Left lung (tissue), 4 donors: ENCODE measurements at regions not wholly inside any gene's neighbourhood (a gene's known extent, or its start where the extent isn't known, plus 50 kb on each side); places are given as distances from the start of the nearest gene placed in this dataset.

Experiments
- ATAC-seq: fragments of 200-7000 bp; cut with Tn5 transposase; one replicate; pipeline ENCODE4 v1.9.1; 2020; ENCODE audit warnings: moderate library complexity
- DNase-seq, 4 donors: peaks; one replicate each; pipeline ENCODE4 v3.0.0-alpha.2; 2013 to 2020
- H3K27ac ChIP-seq, 2 donors: fragments of 200-600 bp; sonication (generic) in 1 of 2; one replicate each; pipeline versions ENCODE4 v1.5.0 to v1.8.0; 2020 to 2021
- H3K27me3 ChIP-seq, 2 donors: fragments of 200-600 bp; sonication (generic) in 1 of 2; one replicate each; pipeline versions ENCODE4 v1.5.0 to v1.8.0; 2020 to 2021
- H3K36me3 ChIP-seq, 2 donors: fragments of 200-600 bp; sonication (generic) in 1 of 2; one replicate each; pipeline versions ENCODE4 v1.5.0 to v1.8.0; 2020 to 2021
- H3K4me1 ChIP-seq, 2 donors: fragments of 200-600 bp; one replicate each; pipeline ENCODE4 v1.8.0; 2021
- H3K4me3 ChIP-seq, 2 donors: fragments of 200-600 bp; sonication (generic) in 1 of 2; one replicate each; pipeline versions ENCODE4 v1.5.0 to v1.8.0; 2020 to 2021; ENCODE audit warnings: mild to moderate bottlenecking in 1 of 2
- H3K9me3 ChIP-seq, 2 donors: fragments of 200-600 bp; sonication (generic) in 1 of 2; one replicate each; pipeline versions ENCODE4 v1.5.0 to v1.8.0; 2020 to 2021
- CTCF ChIP-seq, 2 donors: fragments of 200-600 bp; sonication (generic) in 1 of 2; IDR thresholded peaks; one replicate each; pipeline versions ENCODE4 v1.5.0 to v1.8.0; 2021; ENCODE audit warnings: antibody characterized with exemption in 2 of 2
- intact Hi-C, 2 donors: fragments of 100-400 bp; cut with DNase I; formaldehyde crosslinking; loops; one replicate each; pipeline versions ENCODE4 v1.11.2 to v1.14.2; 2022
- donor health status: DM: no; HTN: yes; CAD: no.
- donor health status: DM: no; HTN: no; CAD: no.

- intact Hi-C loops = no loop called here
- H3K27ac ChIP-seq = no peak overlapping the region
- H3K4me3 ChIP-seq = no peak overlapping the region
- TF ChIP-seq CTCF (IDR thresholded peaks at IDR 0.05) = no peak
- H3K9me3 ChIP-seq = no peaks in the 10 kb centered on the region
- H3K36me3 ChIP-seq = no peaks in the 10 kb centered on the region
- ATAC-seq = no peak
- H3K4me1 ChIP-seq = no peaks in the 10 kb centered on the region
- H3K27me3 ChIP-seq = no peaks in the 10 kb centered on the region
- no peak for DNase-seq
These were observed 360.0 kb upstream of the CDH5 start for GRCh38 chr16:66006485-66006884.

GRCh38 chr16:66004699-66005098 lies 361.8 kb upstream of the CDH5 start:
- no peaks in the 10 kb centered on the region for H3K4me1 ChIP-seq
- no peaks in the 10 kb centered on the region for H3K9me3 ChIP-seq
- ATAC-seq (no peak), DNase-seq (no peak)
- no peaks in the 10 kb centered on the region for H3K27me3 ChIP-seq
- H3K36me3 ChIP-seq = no peaks in the 10 kb centered on the region
- intact Hi-C loops = no loop called here
- H3K4me3 ChIP-seq = no peak overlapping the region
- TF ChIP-seq CTCF (IDR thresholded peaks at IDR 0.05) = no peak
- no peak overlapping the region for H3K27ac ChIP-seq

GRCh38 chr16:66003201-66003600 lies 363.3 kb upstream of the CDH5 start:
- Histone ChIP-seq H3K27ac (no peak overlapping the region), H3K9me3 (no peaks in the 10 kb centered on the region), H3K36me3 (no peaks in the 10 kb centered on the region), H3K27me3 (no peaks in the 10 kb centered on the region), H3K4me1 (no peaks in the 10 kb centered on the region), H3K4me3 (no peak overlapping the region)
- ATAC-seq (peak; percentile 79), DNase-seq (no peak)
- intact Hi-C loops = no loop called here
- TF ChIP-seq CTCF (IDR thresholded peaks at IDR 0.05) = no peak

GRCh38 chr16:66002601-66003000 lies 363.9 kb upstream of the CDH5 start:
- no peak for TF ChIP-seq CTCF (IDR thresholded peaks at IDR 0.05)
- intact Hi-C loops = no loop called here
- ATAC-seq (no peak), DNase-seq (no peak)
- H3K4me1 ChIP-seq = no peaks in the 10 kb centered on the region
- H3K27ac ChIP-seq = no peak overlapping the region
- no peak overlapping the region for H3K4me3 ChIP-seq
- H3K27me3 ChIP-seq = no peaks in the 10 kb centered on the region
- no peaks in the 10 kb centered on the region for H3K36me3 ChIP-seq
- no peaks in the 10 kb centered on the region for H3K9me3 ChIP-seq

- no peaks in the 10 kb centered on the region for H3K9me3 ChIP-seq
- H3K4me3 ChIP-seq = no peak overlapping the region
- no peak overlapping the region for H3K27ac ChIP-seq
- intact Hi-C loops = no loop called here
- H3K4me1 ChIP-seq = no peaks in the 10 kb centered on the region
- no peaks in the 10 kb centered on the region for H3K36me3 ChIP-seq
- H3K27me3 ChIP-seq = no peaks in the 10 kb centered on the region
- ATAC-seq (no peak), DNase-seq (no peak)
- no peak for TF ChIP-seq CTCF (IDR thresholded peaks at IDR 0.05)
These were observed 365.1 kb upstream of the CDH5 start for GRCh38 chr16:66001432-66001831.
